Keratinocyte (primary cell): ENCODE measurements at regions not wholly inside any gene's neighbourhood (a gene's known extent, or its start where the extent isn't known, plus 50 kb on each side); places are given as distances from the start of the nearest gene placed in this dataset.

Experiments used
- DNase-seq: peaks from one replicate; pipeline ENCODE4 v3.0.0-alpha.2; 2011; ENCODE audit warnings: low read depth, missing footprints, low spot score
- FAIRE-seq: peaks from 2 replicates; lab custom pipeline; 2011; peaks lifted over from hg19 to GRCh38; lab: Jason Lieb, UNC
- H2AFZ ChIP-seq: 2 replicates; pipeline ENCODE4 v1.6.0; 2012; ENCODE audit warnings: low read length, control low read depth, inconsistent platforms; ENCODE audit not compliant: control insufficient read depth
- H3K27ac ChIP-seq: 2 replicates; pipeline ENCODE4 v1.5.1; 2011; ENCODE audit warnings: low read length; ENCODE audit not compliant: control insufficient read depth, insufficient read depth
- H3K27me3 ChIP-seq: 3 replicates; pipeline ENCODE4 v1.6.0; 2011; ENCODE audit warnings: low read length; ENCODE audit not compliant: control insufficient read depth, insufficient read depth; ENCODE audit errors: extremely low read depth
- H3K36me3 ChIP-seq, 2 experiments: 2 replicates in 1 of 2; 3 replicates in 1 of 2; pipeline ENCODE4 v1.5.1; 2011; ENCODE audit warnings: low read length in 2 of 2, mild to moderate bottlenecking in 1 of 2; ENCODE audit not compliant: control insufficient read depth in 2 of 2, insufficient read depth in 2 of 2; ENCODE audit errors: extremely low read depth in 1 of 2
- H3K4me1 ChIP-seq: 3 replicates; pipeline ENCODE4 v1.5.1; 2011; ENCODE audit warnings: low read length; ENCODE audit not compliant: control insufficient read depth, insufficient read depth; ENCODE audit errors: extremely low read depth
- H3K4me2 ChIP-seq: 3 replicates; pipeline ENCODE4 v1.6.0; 2011; ENCODE audit warnings: low read depth, low read length; ENCODE audit not compliant: control insufficient read depth, insufficient read depth; ENCODE audit errors: extremely low read depth
- H3K4me3 ChIP-seq, 3 experiments: fragments of 200-600 bp in 1 of 3; sonication (generic) in 1 of 3; 2 replicates in 2 of 3; 3 replicates in 1 of 3; pipeline ENCODE4 v1.5.1; 2011 to 2016; ENCODE audit warnings: low read length in 3 of 3, mild to moderate bottlenecking in 3 of 3, control low read depth in 2 of 3, inconsistent platforms in 1 of 3, low read depth in 1 of 3, mixed read lengths in 1 of 3, mixed run types in 1 of 3, moderate library complexity in 1 of 3; ENCODE audit not compliant: control insufficient read depth in 2 of 3, insufficient read depth in 2 of 3; ENCODE audit errors: extremely low read depth in 1 of 3
- H3K79me2 ChIP-seq: 2 replicates; pipeline ENCODE4 v1.6.0; 2012; ENCODE audit warnings: low read length; ENCODE audit not compliant: control insufficient read depth, insufficient read depth
- H3K9ac ChIP-seq: 3 replicates; pipeline ENCODE4 v1.6.0; 2011; ENCODE audit warnings: low read length; ENCODE audit not compliant: control insufficient read depth, insufficient read depth; ENCODE audit errors: extremely low read depth
- H3K9me1 ChIP-seq: 3 replicates; pipeline ENCODE4 v1.6.0; 2011; ENCODE audit warnings: low read length; ENCODE audit not compliant: control insufficient read depth, insufficient read depth; ENCODE audit errors: extremely low read depth
- H3K9me3 ChIP-seq: 2 replicates; pipeline ENCODE4 v1.5.1; 2012; ENCODE audit warnings: low read depth, low read length; ENCODE audit not compliant: control insufficient read depth
- H4K20me1 ChIP-seq: 3 replicates; pipeline ENCODE4 v1.6.0; 2011; ENCODE audit warnings: low read length; ENCODE audit not compliant: control insufficient read depth, insufficient read depth; ENCODE audit errors: extremely low read depth
- EZH2 ChIP-seq: IDR thresholded peaks from one replicate; pipeline ENCODE4 v1.6.1; 2012; ENCODE audit warnings: inconsistent platforms, mild to moderate bottlenecking, low read length, moderate library complexity
- dilution Hi-C: fragments of 300-500 bp; cut with MboI; formaldehyde crosslinking; loops from one replicate; pipeline ENCODE4 v1.7.0; 2020; ENCODE audit warnings: low sequenced_read_pairs; ENCODE audit not compliant: extremely low pct_ligation_motif_present
- TF ChIP-seq, protein P1 (sequence below), 3 experiments: IDR thresholded peaks in 1 of 3; conservative IDR thresholded peaks in 1 of 3; optimal IDR thresholded peaks in 1 of 3; 2 replicates in 2 of 3; 3 replicates in 1 of 3; pipeline versions ENCODE3 to v1.5.1; 2011; ENCODE audit warnings: low read length in 3 of 3, mild to moderate bottlenecking in 3 of 3, moderate library complexity in 2 of 3, control low read depth in 1 of 3, inconsistent platforms in 1 of 3; ENCODE audit not compliant: insufficient read depth in 2 of 3; ENCODE audit errors: extremely low read depth in 1 of 3

DNA sequence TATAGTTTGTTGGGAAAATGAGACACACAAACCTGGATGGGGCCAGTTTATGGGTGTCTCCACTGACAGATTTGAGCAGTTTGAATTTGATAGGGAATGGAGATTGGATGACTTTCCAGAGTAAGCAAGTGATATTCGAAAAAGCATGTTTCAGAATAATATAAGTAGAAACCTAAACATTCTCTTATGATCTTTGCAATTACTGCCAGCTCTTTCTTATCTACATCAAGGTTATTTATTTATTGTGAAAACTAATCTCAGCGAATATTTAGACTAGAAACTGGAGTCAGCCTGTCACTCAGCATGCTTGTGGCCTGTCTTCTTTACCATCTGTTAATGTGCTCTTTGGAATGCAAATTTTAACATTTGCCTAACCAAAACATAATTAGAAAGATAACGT is 57.8 kb upstream of the SPPL2A start:
- no peaks in the 10 kb centered on the region for H3K36me3 ChIP-seq
- no peaks in the 10 kb centered on the region for H3K4me1 ChIP-seq
- no peak overlapping the region for H3K4me3 ChIP-seq
- dilution Hi-C loops: no loop called here
- no peak for DNase-seq
- H3K9me1 ChIP-seq: no peaks in the 10 kb centered on the region
- no peaks in the 10 kb centered on the region for H3K9me3 ChIP-seq
- H3K9ac ChIP-seq: no peak overlapping the region
- no peak overlapping the region for H2AFZ ChIP-seq
- H3K4me2 ChIP-seq: no peak overlapping the region
- TF ChIP-seq, protein P1, sequence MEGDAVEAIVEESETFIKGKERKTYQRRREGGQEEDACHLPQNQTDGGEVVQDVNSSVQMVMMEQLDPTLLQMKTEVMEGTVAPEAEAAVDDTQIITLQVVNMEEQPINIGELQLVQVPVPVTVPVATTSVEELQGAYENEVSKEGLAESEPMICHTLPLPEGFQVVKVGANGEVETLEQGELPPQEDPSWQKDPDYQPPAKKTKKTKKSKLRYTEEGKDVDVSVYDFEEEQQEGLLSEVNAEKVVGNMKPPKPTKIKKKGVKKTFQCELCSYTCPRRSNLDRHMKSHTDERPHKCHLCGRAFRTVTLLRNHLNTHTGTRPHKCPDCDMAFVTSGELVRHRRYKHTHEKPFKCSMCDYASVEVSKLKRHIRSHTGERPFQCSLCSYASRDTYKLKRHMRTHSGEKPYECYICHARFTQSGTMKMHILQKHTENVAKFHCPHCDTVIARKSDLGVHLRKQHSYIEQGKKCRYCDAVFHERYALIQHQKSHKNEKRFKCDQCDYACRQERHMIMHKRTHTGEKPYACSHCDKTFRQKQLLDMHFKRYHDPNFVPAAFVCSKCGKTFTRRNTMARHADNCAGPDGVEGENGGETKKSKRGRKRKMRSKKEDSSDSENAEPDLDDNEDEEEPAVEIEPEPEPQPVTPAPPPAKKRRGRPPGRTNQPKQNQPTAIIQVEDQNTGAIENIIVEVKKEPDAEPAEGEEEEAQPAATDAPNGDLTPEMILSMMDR (optimal IDR thresholded peaks at IDR 0.05 in 1 of 3, IDR thresholded peaks at IDR 0.05 in 1 of 3, conservative IDR thresholded peaks at IDR 0.05 in 1 of 3; ENCODE audit: extremely low read depth in 1 of 3, insufficient read depth in 2 of 3, low read length in 3 of 3): no peak
- TF ChIP-seq EZH2: no peak
- no peaks in the 10 kb centered on the region for H3K79me2 ChIP-seq
- H3K27ac ChIP-seq: no peak overlapping the region
- H4K20me1 ChIP-seq: no peaks in the 10 kb centered on the region
- no peak for FAIRE-seq
- no peaks in the 10 kb centered on the region for H3K27me3 ChIP-seq

DNA sequence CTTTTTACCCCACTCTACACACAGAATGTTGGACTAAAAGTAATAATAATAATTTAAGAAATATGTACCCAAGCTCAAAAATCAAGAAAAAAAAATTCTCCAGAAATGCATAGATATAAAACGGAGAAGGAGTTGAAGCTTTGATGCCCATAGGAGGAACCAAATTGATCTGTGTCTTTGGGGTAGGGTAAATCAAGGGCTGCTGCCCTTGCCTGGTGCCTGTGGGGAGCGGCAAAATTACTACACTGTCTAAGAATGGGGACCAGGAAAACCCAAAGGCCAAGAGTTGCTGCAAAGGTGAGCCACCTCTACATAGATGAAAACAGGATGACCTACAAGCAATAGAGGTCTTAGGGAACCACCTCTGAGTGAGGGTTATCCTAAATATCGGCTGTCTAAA is 56.0 kb upstream of the SPPL2A start:
- no peak for FAIRE-seq
- Histone ChIP-seq H3K4me3 (no peak overlapping the region), H3K27me3 (no peaks in the 10 kb centered on the region), H2AFZ (no peak overlapping the region), H3K9me3 (no peaks in the 10 kb centered on the region), H3K9ac (no peak overlapping the region), H4K20me1 (no peaks in the 10 kb centered on the region), H3K36me3 (no peaks in the 10 kb centered on the region), H3K27ac (no peak overlapping the region), H3K4me1 (peaks cover under 1% of the 10 kb centered on the region), H3K9me1 (no peaks in the 10 kb centered on the region), H3K4me2 (no peak overlapping the region), H3K79me2 (no peaks in the 10 kb centered on the region)
- dilution Hi-C loops: no loop called here
- no peak for TF ChIP-seq EZH2
- TF ChIP-seq, protein P1 (optimal IDR thresholded peaks at IDR 0.05 in 1 of 3, IDR thresholded peaks at IDR 0.05 in 1 of 3, conservative IDR thresholded peaks at IDR 0.05 in 1 of 3; ENCODE audit: extremely low read depth in 1 of 3, insufficient read depth in 2 of 3, low read length in 3 of 3): no peak
- no peak for DNase-seq
